Fibroblast of villous mesenchyme (primary cell): ENCODE measurements at regions not wholly inside any gene's neighbourhood (a gene's known extent, or its start where the extent isn't known, plus 50 kb on each side); places are given as distances from the start of the nearest gene placed in this dataset.
"Not testable (repeated sequence)": the region's sequence is repeated elsewhere in the genome, so short reads cannot be mapped to it uniquely, and the experiment has no call there.

ENCODE experiments used
- DNase-seq: peaks from one replicate; pipeline ENCODE4 v3.0.0-alpha.2; 2010; ENCODE audit warnings: low read depth
- H3K4me3 ChIP-seq: 2 replicates; pipeline ENCODE4 v1.5.1; 2011; ENCODE audit warnings: low read depth, mild to moderate bottlenecking, low read length
- CTCF ChIP-seq: IDR thresholded peaks from 2 replicates; pipeline ENCODE4 v1.5.1; 2012; ENCODE audit warnings: low read depth, mild to moderate bottlenecking, low read length; ENCODE audit not compliant: insufficient read depth

DNA sequence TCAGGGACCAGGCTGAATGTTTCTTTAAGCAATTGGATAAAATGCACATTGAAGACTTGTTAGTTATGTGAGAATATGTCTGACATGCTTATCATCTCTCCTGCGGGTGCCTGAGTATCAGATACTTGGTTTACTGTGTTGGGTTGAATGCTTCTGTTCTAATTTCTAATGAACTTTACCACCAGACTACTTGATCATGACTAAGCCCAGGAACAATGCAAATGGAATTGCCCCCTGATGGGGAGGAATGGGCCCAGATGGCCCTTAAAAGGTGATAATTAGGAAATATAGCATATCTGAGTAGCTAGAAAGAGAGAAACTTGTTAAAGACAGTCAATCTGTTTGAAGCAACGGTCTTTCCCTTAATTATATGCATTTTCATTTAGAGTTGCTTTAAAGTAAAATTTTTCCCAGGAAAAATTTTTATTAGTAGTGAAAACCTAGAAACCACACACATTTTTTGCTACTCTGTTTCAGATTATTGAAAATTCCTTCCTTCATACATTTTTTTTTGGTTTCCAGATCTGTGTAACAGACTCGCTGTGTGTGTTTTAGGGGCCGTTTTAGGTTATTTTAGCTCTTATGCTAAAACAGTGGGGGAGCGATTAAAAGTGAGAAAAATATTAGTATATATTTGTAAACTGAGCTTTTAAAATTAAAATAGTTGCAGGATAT is 186.6 kb downstream of the TM9SF2 start:
- TF ChIP-seq CTCF = no peak
- no peak overlapping the region for H3K4me3 ChIP-seq
- no peak for DNase-seq

GRCh38 chr13:99686944-99687411 is 185.7 kb downstream of the TM9SF2 start:
- DNase-seq = no peak
- no peak for TF ChIP-seq CTCF
- no peak overlapping the region for H3K4me3 ChIP-seq

DNA sequence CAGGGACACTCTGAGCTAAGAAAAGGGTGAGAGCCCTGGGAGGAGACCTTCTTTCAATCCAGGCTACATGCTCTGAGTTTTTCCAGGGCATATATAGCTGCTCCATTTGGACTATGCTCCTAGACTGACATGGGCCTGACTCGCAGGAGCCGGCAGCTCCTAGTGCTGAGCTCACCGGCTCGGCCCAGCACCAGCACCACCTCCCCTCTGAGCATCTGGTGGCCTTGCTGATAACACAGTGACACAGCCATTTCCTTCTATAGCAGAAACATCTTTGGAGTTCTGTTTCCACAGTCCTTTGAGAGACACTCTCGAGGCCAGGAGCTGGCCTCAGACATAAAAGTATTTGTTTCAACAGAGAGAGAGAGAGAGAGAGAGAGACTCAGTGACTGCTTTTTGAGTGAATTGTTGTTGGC is 184.9 kb downstream of the TM9SF2 start:
- DNase-seq = no peak
- H3K4me3 ChIP-seq = no peak overlapping the region
- TF ChIP-seq CTCF = no peak

- TF ChIP-seq CTCF = no peak
- DNase-seq = no peak
- H3K4me3 ChIP-seq = no peak overlapping the region
Observed at GRCh38 chr13:99681695-99682094, 180.4 kb downstream of the TM9SF2 start.

- DNase-seq = no peak
- TF ChIP-seq CTCF = no peak
- no peak overlapping the region for H3K4me3 ChIP-seq
Observed at GRCh38 chr13:99677116-99677951, 176.1 kb downstream of the TM9SF2 start.

GRCh38 chr13:99671746-99672145 is 170.5 kb downstream of the TM9SF2 start:
- DNase-seq = no peak
- no peak overlapping the region for H3K4me3 ChIP-seq
- no peak for TF ChIP-seq CTCF

DNA sequence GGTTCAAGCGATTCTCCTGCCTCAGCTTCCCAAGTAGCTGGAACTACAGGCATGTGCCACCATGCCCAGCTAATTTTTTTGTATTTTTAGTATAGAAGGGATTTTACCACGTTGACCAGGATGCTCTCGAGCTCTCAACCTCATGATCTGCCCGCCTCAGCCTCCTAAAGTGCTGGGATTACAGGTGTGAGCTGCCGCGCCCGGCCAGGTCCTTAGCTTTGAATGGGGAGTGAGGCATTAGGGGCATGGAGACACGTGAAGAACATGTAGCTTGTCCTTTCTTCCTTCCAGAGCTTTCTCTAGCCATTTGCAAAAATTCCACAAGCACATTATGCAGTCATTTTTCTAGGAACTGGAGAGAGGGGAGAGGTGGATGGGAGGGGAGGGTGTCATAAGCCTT is 167.8 kb downstream of the TM9SF2 start:
- DNase-seq, H3K4me3 ChIP-seq: not testable (repeated sequence)
